ENCODE measurements at regions not wholly inside any gene's neighbourhood (a gene's known extent, or its start where the extent isn't known, plus 50 kb on each side); places are given as distances from the start of the nearest gene placed in this dataset.

DNA sequence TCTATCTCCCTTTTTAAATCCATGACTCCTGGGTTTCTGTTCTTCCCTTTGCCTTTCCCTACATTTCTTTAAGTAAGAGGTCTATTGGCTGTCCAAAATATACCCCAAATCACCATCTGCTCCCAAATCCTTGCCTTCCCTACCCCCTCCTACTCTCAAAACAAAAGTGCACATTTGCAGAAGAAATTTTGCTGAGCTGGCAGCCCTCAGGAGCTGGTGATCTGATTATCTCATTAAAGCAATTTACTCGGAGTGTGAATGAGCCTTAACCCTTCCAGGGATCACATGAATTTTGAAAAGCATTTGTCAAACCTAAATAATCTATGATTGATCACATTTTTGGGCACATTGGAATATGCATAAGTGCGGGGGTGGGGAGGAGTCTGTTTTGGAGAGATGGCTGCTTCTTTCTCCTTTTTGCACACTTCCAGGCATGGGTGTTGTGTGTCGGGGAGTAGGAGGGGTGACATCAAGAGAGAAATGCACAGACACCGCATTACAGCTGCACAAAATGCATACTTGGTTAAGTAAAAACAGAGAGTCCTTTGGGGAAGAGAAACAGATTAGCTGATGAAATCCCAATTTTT, 892.6 kb downstream of the TUSC7 start:
- intact Hi-C loops (cut with micrococcal nuclease): no loop called here
- FAIRE-seq (no peak), ATAC-seq (no peak), DNase-seq (ENCODE audit: extremely low read depth in 1 of 4, low spot score in 3 of 4) (no peak)
- in situ Hi-C loops (cut with MboI): no loop called here
- H3K27ac ChIP-seq (ENCODE audit: extremely low read depth, low read depth, low read length): no peak overlapping the region
- no peaks in the 10 kb centered on the region for H3K9me3 ChIP-seq (replicated peaks; ENCODE audit: control insufficient read depth, insufficient read depth, low read depth, low read length)
- no peaks in the 10 kb centered on the region for H4K20me1 ChIP-seq (replicated peaks; ENCODE audit: control insufficient read depth, insufficient read depth, low read length)
- H2AFZ ChIP-seq (ENCODE audit: low read depth, low read length): no peak overlapping the region
- no peak overlapping the region for H3K4me3 ChIP-seq
- H3K79me2 ChIP-seq (ENCODE audit: control insufficient read depth, insufficient read depth, low read length): no peaks in the 10 kb centered on the region
- BruUV-seq (replicated peaks): no TSS peak
- 0% methylated on average over 4 of the region's 4 CpGs for WGBS (ENCODE audit: insufficient coverage, low coverage, missing lambda C conversion rate)
- no peaks in the 10 kb centered on the region for H3K4me1 ChIP-seq (replicated peaks in 1 of 2; ENCODE audit: control insufficient read depth in 2 of 2, insufficient read depth in 2 of 2, low read length in 2 of 2)
- no peak overlapping the region for H3K4me2 ChIP-seq (ENCODE audit: insufficient read depth, low read length)
- no peaks in the 10 kb centered on the region for H3K9me1 ChIP-seq (ENCODE audit: control insufficient read depth, insufficient read depth, low read length)
- ChIA-PET CTCF (ENCODE audit: low intra/inter-chr PET ratio) (no interaction called here), POLR2A (no interaction called here)
- H3K27me3 ChIP-seq (ENCODE audit: control insufficient read depth in 2 of 2, insufficient read depth in 2 of 2, low read length in 2 of 2): no peaks in the 10 kb centered on the region
- H3K36me3 ChIP-seq (ENCODE audit: control insufficient read depth, insufficient read depth, low read length): no peaks in the 10 kb centered on the region
- no peak overlapping the region for H3K9ac ChIP-seq (ENCODE audit: insufficient read depth in 1 of 2, low read depth in 2 of 2, low read length in 2 of 2)
- no peak for TF ChIP-seq SRSF3 (IDR thresholded peaks at IDR 0.05; ENCODE audit: insufficient read depth, low read length)
- TF ChIP-seq ZBTB17 (CRISPR knock-in tag; IDR thresholded peaks at IDR 0.05): no peak
- no peak for TF ChIP-seq RNF2 (IDR thresholded peaks at IDR 0.05)
- TF ChIP-seq, protein P1, sequence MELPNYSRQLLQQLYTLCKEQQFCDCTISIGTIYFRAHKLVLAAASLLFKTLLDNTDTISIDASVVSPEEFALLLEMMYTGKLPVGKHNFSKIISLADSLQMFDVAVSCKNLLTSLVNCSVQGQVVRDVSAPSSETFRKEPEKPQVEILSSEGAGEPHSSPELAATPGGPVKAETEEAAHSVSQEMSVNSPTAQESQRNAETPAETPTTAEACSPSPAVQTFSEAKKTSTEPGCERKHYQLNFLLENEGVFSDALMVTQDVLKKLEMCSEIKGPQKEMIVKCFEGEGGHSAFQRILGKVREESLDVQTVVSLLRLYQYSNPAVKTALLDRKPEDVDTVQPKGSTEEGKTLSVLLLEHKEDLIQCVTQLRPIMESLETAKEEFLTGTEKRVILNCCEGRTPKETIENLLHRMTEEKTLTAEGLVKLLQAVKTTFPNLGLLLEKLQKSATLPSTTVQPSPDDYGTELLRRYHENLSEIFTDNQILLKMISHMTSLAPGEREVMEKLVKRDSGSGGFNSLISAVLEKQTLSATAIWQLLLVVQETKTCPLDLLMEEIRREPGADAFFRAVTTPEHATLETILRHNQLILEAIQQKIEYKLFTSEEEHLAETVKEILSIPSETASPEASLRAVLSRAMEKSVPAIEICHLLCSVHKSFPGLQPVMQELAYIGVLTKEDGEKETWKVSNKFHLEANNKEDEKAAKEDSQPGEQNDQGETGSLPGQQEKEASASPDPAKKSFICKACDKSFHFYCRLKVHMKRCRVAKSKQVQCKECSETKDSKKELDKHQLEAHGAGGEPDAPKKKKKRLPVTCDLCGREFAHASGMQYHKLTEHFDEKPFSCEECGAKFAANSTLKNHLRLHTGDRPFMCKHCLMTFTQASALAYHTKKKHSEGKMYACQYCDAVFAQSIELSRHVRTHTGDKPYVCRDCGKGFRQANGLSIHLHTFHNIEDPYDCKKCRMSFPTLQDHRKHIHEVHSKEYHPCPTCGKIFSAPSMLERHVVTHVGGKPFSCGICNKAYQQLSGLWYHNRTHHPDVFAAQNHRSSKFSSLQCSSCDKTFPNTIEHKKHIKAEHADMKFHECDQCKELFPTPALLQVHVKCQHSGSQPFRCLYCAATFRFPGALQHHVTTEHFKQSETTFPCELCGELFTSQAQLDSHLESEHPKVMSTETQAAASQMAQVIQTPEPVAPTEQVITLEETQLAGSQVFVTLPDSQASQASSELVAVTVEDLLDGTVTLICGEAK (IDR thresholded peaks at IDR 0.05): no peak
- TF ChIP-seq, protein P1 (CRISPR knock-in tag; IDR thresholded peaks at IDR 0.05): no peak
- no peak for TF ChIP-seq NFIX (CRISPR knock-in tag; IDR thresholded peaks at IDR 0.05; ENCODE audit: low read depth)
- TF ChIP-seq RBFOX2 (IDR thresholded peaks at IDR 0.05; ENCODE audit: low read depth, low read length): no peak
- TF ChIP-seq, protein P2, sequence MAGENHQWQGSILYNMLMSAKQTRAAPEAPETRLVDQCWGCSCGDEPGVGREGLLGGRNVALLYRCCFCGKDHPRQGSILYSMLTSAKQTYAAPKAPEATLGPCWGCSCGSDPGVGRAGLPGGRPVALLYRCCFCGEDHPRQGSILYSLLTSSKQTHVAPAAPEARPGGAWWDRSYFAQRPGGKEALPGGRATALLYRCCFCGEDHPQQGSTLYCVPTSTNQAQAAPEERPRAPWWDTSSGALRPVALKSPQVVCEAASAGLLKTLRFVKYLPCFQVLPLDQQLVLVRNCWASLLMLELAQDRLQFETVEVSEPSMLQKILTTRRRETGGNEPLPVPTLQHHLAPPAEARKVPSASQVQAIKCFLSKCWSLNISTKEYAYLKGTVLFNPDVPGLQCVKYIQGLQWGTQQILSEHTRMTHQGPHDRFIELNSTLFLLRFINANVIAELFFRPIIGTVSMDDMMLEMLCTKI (IDR thresholded peaks at IDR 0.05; ENCODE audit: partially characterized antibody): no peak
- TF ChIP-seq ZNF146 (CRISPR knock-in tag; IDR thresholded peaks at IDR 0.05; ENCODE audit: unreplicated experiment): no peak
- no peak for TF ChIP-seq PHF8 (IDR thresholded peaks at IDR 0.05; ENCODE audit: borderline replicate concordance, low read length)
- TF ChIP-seq, protein P3, sequence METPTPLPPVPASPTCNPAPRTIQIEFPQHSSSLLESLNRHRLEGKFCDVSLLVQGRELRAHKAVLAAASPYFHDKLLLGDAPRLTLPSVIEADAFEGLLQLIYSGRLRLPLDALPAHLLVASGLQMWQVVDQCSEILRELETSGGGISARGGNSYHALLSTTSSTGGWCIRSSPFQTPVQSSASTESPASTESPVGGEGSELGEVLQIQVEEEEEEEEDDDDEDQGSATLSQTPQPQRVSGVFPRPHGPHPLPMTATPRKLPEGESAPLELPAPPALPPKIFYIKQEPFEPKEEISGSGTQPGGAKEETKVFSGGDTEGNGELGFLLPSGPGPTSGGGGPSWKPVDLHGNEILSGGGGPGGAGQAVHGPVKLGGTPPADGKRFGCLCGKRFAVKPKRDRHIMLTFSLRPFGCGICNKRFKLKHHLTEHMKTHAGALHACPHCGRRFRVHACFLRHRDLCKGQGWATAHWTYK (CRISPR knock-in tag; IDR thresholded peaks at IDR 0.05): no peak
- no peak for TF ChIP-seq ZNF324 (CRISPR knock-in tag; IDR thresholded peaks at IDR 0.05)
- TF ChIP-seq ZNF354B (CRISPR knock-in tag; IDR thresholded peaks at IDR 0.05): no peak

Data from K562 (cell line).